CD4-positive, alpha-beta T cell (primary cell): ENCODE measurements at regions not wholly inside any gene's neighbourhood (a gene's known extent, or its start where the extent isn't known, plus 50 kb on each side); places are given as distances from the start of the nearest gene placed in this dataset.

Experiments used
- ATAC-seq: fragments of 200-7000 bp; cut with Tn5 transposase; one replicate; pipeline ENCODE4 v1.10.0; 2022; ENCODE audit warnings: mild to moderate bottlenecking; ENCODE audit not compliant: poor library complexity
- CTCF ChIA-PET: fragments of 350-600 bp; sonication (Branson Sonifier 250); formaldehyde crosslinking; loops from one replicate; lab custom pipeline; 2021; ENCODE audit warnings: antibody characterized with exemption, inconsistent platforms; lab: Charles Lee
- POLR2A ChIA-PET: fragments of 350-600 bp; sonication (Branson Sonifier 250); formaldehyde crosslinking; loops from one replicate; lab custom pipeline; 2021; ENCODE audit warnings: antibody characterized with exemption, inconsistent platforms; lab: Charles Lee
- DNase-seq, 14 experiments: peaks; one replicate each; pipeline ENCODE4 v3.0.0-alpha.2; 2013 to 2020; ENCODE audit warnings: mixed read lengths in 2 of 14
- H3K27ac ChIP-seq, 2 donors: one replicate each; pipeline versions ENCODE4 v1.5.1 to v1.7.0; 2013; ENCODE audit warnings: low read length in 2 of 2, low read depth in 1 of 2, mild to moderate bottlenecking in 1 of 2
- H3K27me3 ChIP-seq, 2 experiments: 1 replicate in 1 of 2; 2 replicates in 1 of 2; pipeline versions ENCODE4 v1.6.1 to v1.7.0; 2013; ENCODE audit warnings: low read length in 2 of 2, control low read depth in 1 of 2, mild to moderate bottlenecking in 1 of 2, moderate library complexity in 1 of 2; ENCODE audit not compliant: insufficient read depth in 2 of 2, control insufficient read depth in 1 of 2
- H3K36me3 ChIP-seq: one replicate; pipeline ENCODE4 v1.6.1; 2013; ENCODE audit warnings: low read length, control low read depth; ENCODE audit not compliant: insufficient read depth
- H3K4me1 ChIP-seq: one replicate; pipeline ENCODE4 v1.6.1; 2013; ENCODE audit warnings: low read length, control low read depth; ENCODE audit not compliant: insufficient read depth
- H3K4me3 ChIP-seq: one replicate; pipeline ENCODE4 v1.5.1; 2013; ENCODE audit warnings: mild to moderate bottlenecking, low read length, moderate library complexity
- H3K9me3 ChIP-seq, 2 experiments: 1 replicate in 1 of 2; 2 replicates in 1 of 2; pipeline versions ENCODE4 v1.6.1 to v1.7.0; 2013; ENCODE audit warnings: low read length in 2 of 2, mild to moderate bottlenecking in 2 of 2, control low read depth in 1 of 2, moderate library complexity in 1 of 2; ENCODE audit not compliant: control insufficient read depth in 1 of 2, insufficient read depth in 1 of 2
- H3K27ac Mint-ChIP-seq: one replicate; pipeline ENCODE4 v1.8.0; 2020; ENCODE audit warnings: mixed read lengths
- H3K27me3 Mint-ChIP-seq: one replicate; pipeline ENCODE4 v1.8.0; 2021; ENCODE audit warnings: mixed read lengths
- H3K36me3 Mint-ChIP-seq: one replicate; pipeline ENCODE4 v1.8.0; 2021; ENCODE audit warnings: low read depth, mixed read lengths
- H3K4me1 Mint-ChIP-seq: one replicate; pipeline ENCODE4 v1.8.0; 2021; ENCODE audit warnings: low read depth, mixed read lengths
- H3K4me3 Mint-ChIP-seq: one replicate; pipeline ENCODE4 v1.8.0; 2020; ENCODE audit warnings: mild to moderate bottlenecking, mixed read lengths
- H3K9me3 Mint-ChIP-seq: one replicate; pipeline ENCODE4 v1.8.0; 2020; ENCODE audit warnings: mixed read lengths
- intact Hi-C, 2 experiments: fragments of 100-400 bp; cut with DNase I in 1 of 2; cut with micrococcal nuclease in 1 of 2; formaldehyde crosslinking; loops; one replicate each; pipeline versions ENCODE4 v1.15.1 to v1.9.0; 2023 to 2025; cut with DNase I, micrococcal nuclease
- TF ChIP-seq, protein P1 (sequence below): fragments of 200-600 bp; IDR thresholded peaks from one replicate; pipeline ENCODE4 v1.8.0; 2022; ENCODE audit warnings: antibody characterized with exemption, mild to moderate bottlenecking

DNA sequence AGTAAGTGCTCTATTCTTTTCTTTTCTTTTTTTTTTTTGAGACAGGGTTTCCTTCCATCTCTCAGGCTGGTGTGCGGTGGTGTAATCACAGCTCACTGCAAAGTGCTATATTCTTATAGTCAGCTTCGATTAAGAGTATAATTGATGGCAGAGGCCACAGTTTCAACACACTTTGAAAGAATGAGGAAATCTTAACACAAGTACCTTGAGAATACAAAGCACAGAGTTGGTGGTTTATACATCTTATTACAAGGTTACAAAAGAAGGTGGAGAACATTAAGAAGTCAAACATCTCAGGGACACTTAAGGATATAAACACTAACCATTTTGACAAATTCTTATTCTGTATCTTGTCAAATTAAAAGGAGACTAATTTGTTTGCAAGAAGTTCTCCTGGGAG is 180.5 kb downstream of the SOD2 start:
- no peak overlapping the region for H3K4me3 ChIP-seq
- TF ChIP-seq, protein P1, sequence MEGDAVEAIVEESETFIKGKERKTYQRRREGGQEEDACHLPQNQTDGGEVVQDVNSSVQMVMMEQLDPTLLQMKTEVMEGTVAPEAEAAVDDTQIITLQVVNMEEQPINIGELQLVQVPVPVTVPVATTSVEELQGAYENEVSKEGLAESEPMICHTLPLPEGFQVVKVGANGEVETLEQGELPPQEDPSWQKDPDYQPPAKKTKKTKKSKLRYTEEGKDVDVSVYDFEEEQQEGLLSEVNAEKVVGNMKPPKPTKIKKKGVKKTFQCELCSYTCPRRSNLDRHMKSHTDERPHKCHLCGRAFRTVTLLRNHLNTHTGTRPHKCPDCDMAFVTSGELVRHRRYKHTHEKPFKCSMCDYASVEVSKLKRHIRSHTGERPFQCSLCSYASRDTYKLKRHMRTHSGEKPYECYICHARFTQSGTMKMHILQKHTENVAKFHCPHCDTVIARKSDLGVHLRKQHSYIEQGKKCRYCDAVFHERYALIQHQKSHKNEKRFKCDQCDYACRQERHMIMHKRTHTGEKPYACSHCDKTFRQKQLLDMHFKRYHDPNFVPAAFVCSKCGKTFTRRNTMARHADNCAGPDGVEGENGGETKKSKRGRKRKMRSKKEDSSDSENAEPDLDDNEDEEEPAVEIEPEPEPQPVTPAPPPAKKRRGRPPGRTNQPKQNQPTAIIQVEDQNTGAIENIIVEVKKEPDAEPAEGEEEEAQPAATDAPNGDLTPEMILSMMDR, result no peak

DNA sequence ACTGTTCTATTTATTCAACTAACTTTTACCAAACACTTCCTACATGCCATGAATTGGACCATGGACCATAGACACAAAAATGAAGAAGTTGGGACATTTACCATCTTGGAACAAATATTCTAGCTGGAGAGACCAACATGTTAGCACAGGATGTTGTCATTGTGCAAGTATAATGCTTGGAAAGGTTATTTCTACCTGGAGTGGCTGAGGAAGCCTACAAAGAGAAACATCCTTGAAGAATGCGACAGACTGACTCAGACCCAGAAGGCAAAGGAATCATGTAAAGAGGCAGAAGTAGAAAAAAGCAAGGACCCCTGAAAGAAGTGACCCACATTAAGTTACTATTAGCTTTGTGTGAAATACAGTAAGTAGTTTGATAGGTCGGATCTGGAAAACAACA is 180.9 kb downstream of the SOD2 start:
- Mint-ChIP-seq H3K4me3 (no peak overlapping the region), H3K27ac (no peak overlapping the region), H3K4me1 (no peaks in the 10 kb centered on the region), H3K36me3 (no peaks in the 10 kb centered on the region), H3K9me3 (peaks cover 9% of the 10 kb centered on the region), H3K27me3 (peaks cover 15% of the 10 kb centered on the region)
- Histone ChIP-seq H3K4me3 (no peak overlapping the region), H3K27ac (no peak overlapping the region), H3K36me3 (no peaks in the 10 kb centered on the region), H3K9me3 (peaks cover 0 to 3% of the 10 kb centered on the region in 2 experiments), H3K27me3 (peaks cover 0 to 3% of the 10 kb centered on the region in 2 experiments), H3K4me1 (no peaks in the 10 kb centered on the region)
- ATAC-seq (no peak), DNase-seq (no peak)
- TF ChIP-seq, protein P1, result no peak
- ChIA-PET POLR2A (no interaction called here), CTCF (no interaction called here)
- intact Hi-C loops, result no loop called here

More for the DNA sequence above, 180.5 kb downstream of the SOD2 start:
- POLR2A ChIA-PET, result no interaction called here
- Histone ChIP-seq H3K27me3 (peaks cover 0 to 3% of the 10 kb centered on the region in 2 experiments), H3K9me3 (peaks cover 0 to 3% of the 10 kb centered on the region in 2 experiments), H3K4me1 (no peaks in the 10 kb centered on the region), H3K36me3 (no peaks in the 10 kb centered on the region), H3K27ac (no peak overlapping the region)
- H3K27me3 Mint-ChIP-seq, result peaks cover 15% of the 10 kb centered on the region
- intact Hi-C loops, result no loop called here
- ATAC-seq, result no peak
- no peaks in the 10 kb centered on the region for H3K4me1 Mint-ChIP-seq
- no peak overlapping the region for H3K27ac Mint-ChIP-seq
- DNase-seq, result no peak
- CTCF ChIA-PET, result no interaction called here
- peaks cover 13% of the 10 kb centered on the region for H3K9me3 Mint-ChIP-seq
- no peak overlapping the region for H3K4me3 Mint-ChIP-seq
- H3K36me3 Mint-ChIP-seq, result no peaks in the 10 kb centered on the region

DNA sequence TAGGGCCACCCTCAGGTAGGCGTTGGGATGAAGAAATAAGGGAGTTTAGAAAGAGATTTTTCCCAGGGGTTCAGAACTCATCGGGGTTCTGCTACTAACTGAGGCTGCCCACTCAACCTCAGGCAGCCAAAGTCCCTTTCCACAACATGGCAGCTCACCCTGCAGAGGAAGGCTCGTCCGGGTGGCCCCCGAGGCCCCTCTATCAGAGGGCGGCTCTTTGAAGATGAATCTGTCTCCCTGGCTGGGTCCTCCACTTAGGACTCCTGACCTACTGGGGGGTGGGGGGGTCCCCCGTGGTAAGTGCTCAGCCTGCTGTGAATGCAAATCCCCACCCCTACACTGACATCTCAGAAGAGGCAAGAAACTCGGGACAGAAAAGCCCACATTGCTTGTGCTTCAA is 182.9 kb downstream of the SOD2 start:
- ATAC-seq (no peak), DNase-seq (no peak)
- ChIA-PET CTCF (no interaction called here), POLR2A (no interaction called here)
- no peak overlapping the region for H3K27ac ChIP-seq
- Mint-ChIP-seq H3K27me3 (peaks cover 12% of the 10 kb centered on the region), H3K9me3 (no peaks in the 10 kb centered on the region), H3K27ac (no peak overlapping the region), H3K36me3 (no peaks in the 10 kb centered on the region), H3K4me1 (no peaks in the 10 kb centered on the region), H3K4me3 (no peak overlapping the region)
- intact Hi-C loops, result no loop called here
- H3K4me3 ChIP-seq, result no peak overlapping the region
- H3K9me3 ChIP-seq, result peaks cover 0 to 7% of the 10 kb centered on the region in 2 experiments
- H3K27me3 ChIP-seq, result peaks cover 0 to 3% of the 10 kb centered on the region in 2 experiments
- no peaks in the 10 kb centered on the region for H3K36me3 ChIP-seq
- H3K4me1 ChIP-seq, result no peaks in the 10 kb centered on the region
- TF ChIP-seq, protein P1, result no peak
